C4-2B (cell line): ENCODE measurements at regions not wholly inside any gene's neighbourhood (a gene's known extent, or its start where the extent isn't known, plus 50 kb on each side); places are given as distances from the start of the nearest gene placed in this dataset.

Experiments used
- CTCF ChIP-seq: fragments of 450-650 bp; conservative IDR thresholded peaks from 2 replicates; pipeline ENCODE4 v1.5.1; 2017; ENCODE audit warnings: mild to moderate bottlenecking
- ZFX ChIP-seq: fragments of 450-650 bp; IDR thresholded peaks from 2 replicates; pipeline ENCODE4 v1.6.1; 2017

- TF ChIP-seq CTCF (no peak), ZFX (no peak)
Measured at GRCh38 chr6:102411796-102412195, 1018.3 kb downstream of the GRIK2 start.
